KMS-11 (cell line): ENCODE measurements at regions not wholly inside any gene's neighbourhood (a gene's known extent, or its start where the extent isn't known, plus 50 kb on each side); places are given as distances from the start of the nearest gene placed in this dataset.

Source experiments
- H2AFZ ChIP-seq: fragments of 200-600 bp; sonication (generic); 2 replicates; pipeline ENCODE4 v1.6.1; 2016; ENCODE audit warnings: antibody characterized with exemption, mixed run types, low read depth
- H3K27ac ChIP-seq: fragments of 200-600 bp; sonication (generic); 2 replicates; pipeline ENCODE4 v1.6.1; 2016; ENCODE audit warnings: mild to moderate bottlenecking, mixed run types
- H3K27me3 ChIP-seq: fragments of 200-600 bp; sonication (generic); 2 replicates; pipeline ENCODE4 v1.6.1; 2017; ENCODE audit warnings: mild to moderate bottlenecking, low read depth, mixed run types, moderate library complexity; ENCODE audit not compliant: insufficient read depth
- H3K36me3 ChIP-seq: fragments of 200-600 bp; sonication (generic); 2 replicates; pipeline ENCODE4 v1.6.1; 2017; ENCODE audit warnings: mild to moderate bottlenecking, mixed run types; ENCODE audit not compliant: insufficient read depth
- H3K4me1 ChIP-seq: fragments of 200-600 bp; sonication (generic); 2 replicates; pipeline ENCODE4 v1.6.1; 2016; ENCODE audit warnings: mild to moderate bottlenecking, low read depth, mixed run types; ENCODE audit not compliant: poor library complexity, severe bottlenecking
- H3K4me2 ChIP-seq: fragments of 200-600 bp; sonication (generic); 2 replicates; pipeline ENCODE4 v1.7.0; 2016; ENCODE audit warnings: mild to moderate bottlenecking, mixed run types
- H3K4me3 ChIP-seq: fragments of 200-600 bp; sonication (generic); IDR thresholded peaks from 2 replicates; pipeline ENCODE4 v1.6.1; 2017; ENCODE audit warnings: low read depth, low read length, mixed read lengths; ENCODE audit not compliant: insufficient read depth
- H3K79me2 ChIP-seq: fragments of 200-600 bp; sonication (generic); 2 replicates; pipeline ENCODE4 v1.6.1; 2016; ENCODE audit warnings: low read depth, mixed run types; ENCODE audit not compliant: insufficient read depth
- H3K9ac ChIP-seq: fragments of 200-600 bp; sonication (generic); 2 replicates; pipeline ENCODE4 v1.6.1; 2016; ENCODE audit warnings: mild to moderate bottlenecking, mixed run types
- H4K20me1 ChIP-seq: fragments of 200-600 bp; sonication (generic); 2 replicates; pipeline ENCODE4 v1.6.1; 2016; ENCODE audit warnings: mild to moderate bottlenecking, mixed run types; ENCODE audit not compliant: insufficient read depth
- TF ChIP-seq, protein P1 (sequence below): fragments of 200-600 bp; sonication (generic); conservative IDR thresholded peaks from 2 replicates; pipeline ENCODE4 v1.6.1; 2017; ENCODE audit warnings: low read depth, mild to moderate bottlenecking, antibody characterized with exemption, low read length, moderate library complexity, mixed read lengths

DNA sequence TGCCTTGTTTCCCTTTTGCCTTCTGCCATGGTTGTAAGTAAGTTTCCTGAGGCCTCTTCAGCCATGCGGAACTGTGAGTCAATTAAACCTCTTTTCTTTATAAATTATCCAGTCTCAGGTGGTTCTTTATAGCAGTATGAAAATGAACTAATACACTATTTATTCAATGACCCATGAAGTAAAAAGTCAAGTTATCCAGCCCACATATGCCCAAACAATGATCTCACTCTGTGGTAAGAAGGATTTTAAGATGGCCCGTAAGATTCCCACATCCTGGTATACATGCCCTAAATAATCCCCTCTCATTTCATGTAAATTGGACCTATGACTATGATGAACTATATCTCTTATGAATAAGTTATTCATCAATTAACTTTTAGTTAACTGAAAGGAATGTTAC is 1008.3 kb upstream of the B3GALT2 start:
- Histone ChIP-seq H2AFZ (no peak overlapping the region), H3K9ac (no peak overlapping the region), H3K27me3 (no peaks in the 10 kb centered on the region), H3K4me2 (no peak overlapping the region), H3K4me1 (no peaks in the 10 kb centered on the region), H3K27ac (no peak overlapping the region), H3K36me3 (no peaks in the 10 kb centered on the region), H3K4me3 (no peak overlapping the region), H3K79me2 (no peaks in the 10 kb centered on the region), H4K20me1 (no peaks in the 10 kb centered on the region)
- TF ChIP-seq, protein P1, sequence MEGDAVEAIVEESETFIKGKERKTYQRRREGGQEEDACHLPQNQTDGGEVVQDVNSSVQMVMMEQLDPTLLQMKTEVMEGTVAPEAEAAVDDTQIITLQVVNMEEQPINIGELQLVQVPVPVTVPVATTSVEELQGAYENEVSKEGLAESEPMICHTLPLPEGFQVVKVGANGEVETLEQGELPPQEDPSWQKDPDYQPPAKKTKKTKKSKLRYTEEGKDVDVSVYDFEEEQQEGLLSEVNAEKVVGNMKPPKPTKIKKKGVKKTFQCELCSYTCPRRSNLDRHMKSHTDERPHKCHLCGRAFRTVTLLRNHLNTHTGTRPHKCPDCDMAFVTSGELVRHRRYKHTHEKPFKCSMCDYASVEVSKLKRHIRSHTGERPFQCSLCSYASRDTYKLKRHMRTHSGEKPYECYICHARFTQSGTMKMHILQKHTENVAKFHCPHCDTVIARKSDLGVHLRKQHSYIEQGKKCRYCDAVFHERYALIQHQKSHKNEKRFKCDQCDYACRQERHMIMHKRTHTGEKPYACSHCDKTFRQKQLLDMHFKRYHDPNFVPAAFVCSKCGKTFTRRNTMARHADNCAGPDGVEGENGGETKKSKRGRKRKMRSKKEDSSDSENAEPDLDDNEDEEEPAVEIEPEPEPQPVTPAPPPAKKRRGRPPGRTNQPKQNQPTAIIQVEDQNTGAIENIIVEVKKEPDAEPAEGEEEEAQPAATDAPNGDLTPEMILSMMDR, result no peak

DNA sequence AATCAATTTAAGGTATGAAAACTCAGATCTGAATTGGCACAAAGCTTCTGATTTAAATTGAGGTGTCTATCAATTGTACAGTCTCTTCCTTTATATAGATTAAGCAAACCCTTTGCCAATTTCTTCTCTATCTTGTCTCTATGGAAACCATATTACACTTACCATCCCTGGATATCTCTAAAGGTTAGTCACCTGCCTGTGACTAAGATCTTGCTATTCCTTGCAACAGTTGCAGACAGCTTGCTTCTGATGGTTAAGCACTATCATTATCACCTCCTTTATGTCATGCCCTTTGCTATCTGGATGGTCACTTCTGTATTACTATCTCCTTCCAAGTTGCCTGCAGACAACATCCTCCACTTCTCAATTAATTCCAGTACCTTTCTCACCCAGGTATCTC is 998.6 kb upstream of the B3GALT2 start:
- TF ChIP-seq, protein P1, result no peak
- Histone ChIP-seq H3K4me2 (no peak overlapping the region), H3K36me3 (no peaks in the 10 kb centered on the region), H3K27me3 (no peaks in the 10 kb centered on the region), H3K4me1 (peaks cover 13% of the 10 kb centered on the region), H4K20me1 (no peaks in the 10 kb centered on the region), H2AFZ (no peak overlapping the region), H3K9ac (no peak overlapping the region), H3K79me2 (no peaks in the 10 kb centered on the region), H3K4me3 (no peak overlapping the region), H3K27ac (no peak overlapping the region)

DNA sequence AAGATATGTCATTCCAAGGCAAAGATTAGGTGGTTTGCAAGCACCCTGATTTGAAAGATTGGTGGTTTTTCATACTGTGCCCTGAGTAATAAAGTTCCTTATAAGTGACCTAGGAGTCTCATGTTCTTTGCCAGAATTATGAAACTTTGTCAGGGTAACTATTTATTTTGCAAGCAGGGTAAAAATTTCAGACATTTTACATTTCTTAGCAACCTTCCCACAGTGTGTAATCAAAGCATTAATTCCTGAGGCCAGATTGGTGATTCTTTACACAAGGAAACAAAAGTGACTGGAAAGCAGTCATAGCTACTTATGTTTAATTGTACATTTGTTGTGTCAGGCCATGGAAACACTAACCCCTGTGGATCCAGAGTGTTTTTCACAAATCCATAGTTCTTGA is 998.0 kb upstream of the B3GALT2 start:
- H3K4me1 ChIP-seq, result peaks cover 14% of the 10 kb centered on the region
- no peak overlapping the region for H3K9ac ChIP-seq
- H3K27ac ChIP-seq, result no peak overlapping the region
- TF ChIP-seq, protein P1, result no peak
- H2AFZ ChIP-seq, result no peak overlapping the region
- no peaks in the 10 kb centered on the region for H3K79me2 ChIP-seq
- H3K27me3 ChIP-seq, result no peaks in the 10 kb centered on the region
- H4K20me1 ChIP-seq, result no peaks in the 10 kb centered on the region
- H3K36me3 ChIP-seq, result no peaks in the 10 kb centered on the region
- no peak overlapping the region for H3K4me3 ChIP-seq
- no peak overlapping the region for H3K4me2 ChIP-seq

DNA sequence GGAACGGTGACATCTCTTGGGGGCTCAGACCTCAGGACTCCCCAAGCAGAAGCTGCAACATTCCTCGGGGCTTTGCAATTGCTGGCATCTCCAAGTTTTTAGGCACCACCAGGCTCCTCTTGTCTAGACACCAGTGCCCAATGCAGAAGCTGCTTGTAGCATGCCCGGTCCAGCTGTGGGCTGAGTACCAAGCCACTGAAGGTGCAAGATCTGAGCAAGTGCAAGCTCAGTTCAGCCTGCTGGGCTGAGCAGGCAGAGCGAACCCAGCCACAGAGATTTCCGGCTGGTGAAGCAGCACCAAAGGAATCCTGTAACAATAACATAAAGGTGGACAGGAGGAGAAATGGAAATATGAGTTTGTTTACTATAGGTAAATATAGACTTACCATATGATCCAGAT is 995.4 kb upstream of the B3GALT2 start:
- H3K4me2 ChIP-seq, result no peak overlapping the region
- no peaks in the 10 kb centered on the region for H3K79me2 ChIP-seq
- no peaks in the 10 kb centered on the region for H3K27me3 ChIP-seq
- TF ChIP-seq, protein P1, result no peak
- H2AFZ ChIP-seq, result no peak overlapping the region
- no peak overlapping the region for H3K27ac ChIP-seq
- no peak overlapping the region for H3K4me3 ChIP-seq
- H4K20me1 ChIP-seq, result no peaks in the 10 kb centered on the region
- H3K9ac ChIP-seq, result no peak overlapping the region
- H3K4me1 ChIP-seq, result peaks cover 14% of the 10 kb centered on the region
- H3K36me3 ChIP-seq, result no peaks in the 10 kb centered on the region
